ENCODE measurements at regions not wholly inside any gene's neighbourhood (a gene's known extent, or its start where the extent isn't known, plus 50 kb on each side); places are given as distances from the start of the nearest gene placed in this dataset.

GRCh38 chr7:24221500-24221899 lies 62.5 kb upstream of the NPY start:
- no peak overlapping the region for H3K4me3 ChIP-seq (ENCODE audit: low read length)
- no peaks in the 10 kb centered on the region for H3K9me3 ChIP-seq (ENCODE audit: insufficient read depth, low read length)
- no peak overlapping the region for H2AFZ ChIP-seq (ENCODE audit: low read depth, low read length)
- no peak overlapping the region for H3K4me2 ChIP-seq (ENCODE audit: low read length)
- H3K27me3 ChIP-seq (ENCODE audit: low read depth, low read length): no peaks in the 10 kb centered on the region
- H3K36me3 ChIP-seq (replicated peaks; ENCODE audit: low read depth, low read length): no peaks in the 10 kb centered on the region
- H3K79me2 ChIP-seq (ENCODE audit: low read length): no peaks in the 10 kb centered on the region
- H3K4me1 ChIP-seq (ENCODE audit: low read length): peaks cover 3% of the 10 kb centered on the region
- no peak overlapping the region for H3K9ac ChIP-seq (ENCODE audit: low read length)
- no peaks in the 10 kb centered on the region for H4K20me1 ChIP-seq (ENCODE audit: insufficient read depth, low read length)
- H3K27ac ChIP-seq (ENCODE audit: low read length): no peak overlapping the region
- TF ChIP-seq CTCF (IDR thresholded peaks at IDR 0.05; ENCODE audit: low read depth, low read length) (no peak), EZH2phosphoT487 (IDR thresholded peaks at IDR 0.05; ENCODE audit: low read depth) (no peak)

GRCh38 chr7:24227068-24227467 lies 56.9 kb upstream of the NPY start:
- peak overlapping the region; percentile 30; the same call in 1 of the 2 replicates for H3K9ac ChIP-seq (ENCODE audit: low read length)
- H3K9me3 ChIP-seq (ENCODE audit: insufficient read depth, low read length): no peaks in the 10 kb centered on the region
- no peaks in the 10 kb centered on the region for H3K36me3 ChIP-seq (replicated peaks; ENCODE audit: low read depth, low read length)
- peaks cover 23% of the 10 kb centered on the region for H3K4me1 ChIP-seq (ENCODE audit: low read length)
- TF ChIP-seq EZH2phosphoT487 (IDR thresholded peaks at IDR 0.05; ENCODE audit: low read depth): no peak
- no peak for TF ChIP-seq CTCF (IDR thresholded peaks at IDR 0.05; ENCODE audit: low read depth, low read length)
- H3K27ac ChIP-seq (ENCODE audit: low read length): peak overlapping the region; percentile 81
- H3K79me2 ChIP-seq (ENCODE audit: low read length): no peaks in the 10 kb centered on the region
- H3K4me2 ChIP-seq (ENCODE audit: low read length): peak overlapping the region; percentile 83
- H3K27me3 ChIP-seq (ENCODE audit: low read depth, low read length): no peaks in the 10 kb centered on the region
- no peaks in the 10 kb centered on the region for H4K20me1 ChIP-seq (ENCODE audit: insufficient read depth, low read length)
- no peak overlapping the region for H2AFZ ChIP-seq (ENCODE audit: low read depth, low read length)
- H3K4me3 ChIP-seq (ENCODE audit: low read length): peak overlapping the region; percentile 42

- TF ChIP-seq EZH2phosphoT487 (IDR thresholded peaks at IDR 0.05; ENCODE audit: low read depth): no peak
- H3K4me3 ChIP-seq (ENCODE audit: low read length): peak overlapping the region; percentile 42
- peak overlapping the region; percentile 81 for H3K27ac ChIP-seq (ENCODE audit: low read length)
- peaks cover 23% of the 10 kb centered on the region for H3K4me1 ChIP-seq (ENCODE audit: low read length)
- H3K9me3 ChIP-seq (ENCODE audit: insufficient read depth, low read length): no peaks in the 10 kb centered on the region
- no peaks in the 10 kb centered on the region for H3K36me3 ChIP-seq (replicated peaks; ENCODE audit: low read depth, low read length)
- H3K9ac ChIP-seq (ENCODE audit: low read length): peak overlapping the region; percentile 30; the same call in 1 of the 2 replicates
- peak overlapping the region; percentile 83 for H3K4me2 ChIP-seq (ENCODE audit: low read length)
- H3K27me3 ChIP-seq (ENCODE audit: low read depth, low read length): no peaks in the 10 kb centered on the region
- H2AFZ ChIP-seq (ENCODE audit: low read depth, low read length): no peak overlapping the region
- no peaks in the 10 kb centered on the region for H3K79me2 ChIP-seq (ENCODE audit: low read length)
- no peaks in the 10 kb centered on the region for H4K20me1 ChIP-seq (ENCODE audit: insufficient read depth, low read length)
These were observed 56.2 kb upstream of the NPY start for GRCh38 chr7:24227603-24228359.

GRCh38 chr7:24229481-24230226 lies 54.3 kb upstream of the NPY start:
- H3K9ac ChIP-seq (ENCODE audit: low read length): no peak overlapping the region
- no peaks in the 10 kb centered on the region for H3K79me2 ChIP-seq (ENCODE audit: low read length)
- H3K27me3 ChIP-seq (ENCODE audit: low read depth, low read length): no peaks in the 10 kb centered on the region
- no peak overlapping the region for H3K4me2 ChIP-seq (ENCODE audit: low read length)
- H3K4me3 ChIP-seq (ENCODE audit: low read length): no peak overlapping the region
- H3K4me1 ChIP-seq (ENCODE audit: low read length): peaks cover 23% of the 10 kb centered on the region
- TF ChIP-seq EZH2phosphoT487 (IDR thresholded peaks at IDR 0.05; ENCODE audit: low read depth) (no peak), CTCF (IDR thresholded peaks at IDR 0.05; ENCODE audit: low read depth, low read length) (no peak)
- no peaks in the 10 kb centered on the region for H3K9me3 ChIP-seq (ENCODE audit: insufficient read depth, low read length)
- no peaks in the 10 kb centered on the region for H4K20me1 ChIP-seq (ENCODE audit: insufficient read depth, low read length)
- no peak overlapping the region for H3K27ac ChIP-seq (ENCODE audit: low read length)
- no peaks in the 10 kb centered on the region for H3K36me3 ChIP-seq (replicated peaks; ENCODE audit: low read depth, low read length)
- H2AFZ ChIP-seq (ENCODE audit: low read depth, low read length): no peak overlapping the region
